ENCODE measurements at regions not wholly inside any gene's neighbourhood (a gene's known extent, or its start where the extent isn't known, plus 50 kb on each side); places are given as distances from the start of the nearest gene placed in this dataset.

DNA sequence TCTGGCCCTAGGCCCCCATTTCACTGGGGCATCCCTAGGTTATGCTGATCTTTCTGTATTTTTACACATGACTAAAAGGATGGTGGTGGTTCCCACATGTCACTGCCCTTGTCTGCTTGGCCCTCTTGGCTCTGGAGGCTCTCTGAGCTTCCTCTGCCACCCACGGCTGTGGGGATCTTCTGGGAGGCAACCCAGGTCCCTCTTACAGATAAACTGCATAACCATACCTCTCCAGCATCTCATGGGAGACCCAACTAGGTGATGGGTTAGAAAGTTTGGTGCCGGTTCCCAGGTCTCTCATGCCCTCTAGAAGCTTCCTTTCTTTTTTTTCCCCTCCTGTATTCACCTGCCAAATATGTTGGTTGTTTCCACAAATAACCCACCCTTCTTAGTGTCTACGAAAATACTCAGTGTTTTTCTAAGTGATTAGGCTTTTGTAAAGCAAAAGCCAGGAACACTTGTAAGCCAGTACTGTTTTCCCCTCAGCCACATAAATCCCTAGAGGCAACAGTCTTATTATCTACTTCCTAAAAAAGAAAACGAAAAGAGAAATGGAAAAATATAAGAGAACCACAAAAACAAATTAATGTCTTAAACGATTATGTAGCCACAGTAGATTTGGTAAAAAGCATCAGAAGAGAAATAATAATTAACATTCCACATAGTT, 71.7 kb upstream of the SMLR1 start:
- no CpG with 5 or more reads among the region's 5 CpGs for WGBS, 2 donors (ENCODE audit: extremely low coverage in 2 of 2, insufficient read length in 2 of 2, insufficient replicate concordance in 1 of 2)
- Histone ChIP-seq H3K14ac (ENCODE audit: low read length) (no peak overlapping the region), H3K36me3 (replicated peaks in 1 of 2; ENCODE audit: control insufficient read depth in 2 of 2, insufficient read depth in 2 of 2, low read length in 2 of 2) (no peaks in the 10 kb centered on the region), H3K9me3 (replicated peaks in 1 of 2; ENCODE audit: control insufficient read depth in 2 of 2, insufficient read depth in 1 of 2, low read depth in 1 of 2, low read length in 2 of 2) (no peaks in the 10 kb centered on the region), H4K91ac (ENCODE audit: low read depth, low read length, poor library complexity) (no peak overlapping the region), H3K4me2 (ENCODE audit: insufficient read depth, low read length, poor library complexity, severe bottlenecking) (no peak overlapping the region), H3K4me3 (ENCODE audit: low read length in 2 of 2) (no peak overlapping the region), H3K79me1 (ENCODE audit: low read depth, low read length) (no peaks in the 10 kb centered on the region), H3K23ac (ENCODE audit: low read depth, low read length, poor library complexity) (no peak overlapping the region), H4K8ac (ENCODE audit: low read depth, low read length) (no peak overlapping the region), H3K18ac (ENCODE audit: low read length) (no peak overlapping the region), H3K9ac (ENCODE audit: low read depth, low read length, poor library complexity) (no peak overlapping the region), H2AFZ (ENCODE audit: low read length) (no peak overlapping the region), H2BK120ac (ENCODE audit: low read depth, low read length) (no peak overlapping the region), H2BK15ac (ENCODE audit: low read length) (no peak overlapping the region), H3K4ac (ENCODE audit: low read length) (no peak overlapping the region), H3K27ac (replicated peaks; ENCODE audit: low read length) (no peak overlapping the region), H2BK12ac (ENCODE audit: low read length) (no peak overlapping the region), H3K27me3 (ENCODE audit: control insufficient read depth in 3 of 3, insufficient read depth in 3 of 3, low read depth in 1 of 3, low read length in 3 of 3) (no peaks in the 10 kb centered on the region), H2BK5ac (ENCODE audit: low read length) (no peak overlapping the region), H2AK5ac (ENCODE audit: low read depth, low read length) (no peak overlapping the region), H3K4me1 (ENCODE audit: control insufficient read depth in 2 of 2, insufficient read depth in 1 of 2, low read depth in 1 of 2, low read length in 2 of 2) (no peaks in the 10 kb centered on the region)
- DNase-seq (ENCODE audit: low spot score): no peak

DNA sequence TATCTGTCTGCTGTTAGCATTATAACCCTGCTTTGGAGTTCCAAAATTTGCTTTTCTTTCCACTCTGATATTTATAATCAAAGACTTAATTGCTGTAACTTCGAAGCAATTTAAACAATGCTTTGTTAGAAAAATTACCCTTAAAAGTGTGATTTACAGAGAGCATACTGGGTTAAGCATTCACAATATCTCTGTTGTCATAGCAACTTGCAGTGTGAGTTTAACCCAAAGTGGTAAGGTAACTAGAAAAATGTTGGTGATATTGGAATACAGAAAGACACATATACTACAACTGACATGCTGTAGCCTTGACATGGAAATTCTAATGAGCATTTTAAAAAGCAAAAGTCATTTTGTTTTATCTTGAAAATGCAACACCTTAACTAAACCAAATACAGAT, 70.4 kb upstream of the SMLR1 start:
- Histone ChIP-seq H3K36me3 (replicated peaks in 1 of 2; ENCODE audit: control insufficient read depth in 2 of 2, insufficient read depth in 2 of 2, low read length in 2 of 2) (no peaks in the 10 kb centered on the region), H2BK15ac (ENCODE audit: low read length) (no peak overlapping the region), H3K14ac (ENCODE audit: low read length) (no peak overlapping the region), H2AFZ (ENCODE audit: low read length) (no peak overlapping the region), H3K4me2 (ENCODE audit: insufficient read depth, low read length, poor library complexity, severe bottlenecking) (no peak overlapping the region), H3K27me3 (ENCODE audit: control insufficient read depth in 3 of 3, insufficient read depth in 3 of 3, low read depth in 1 of 3, low read length in 3 of 3) (no peaks in the 10 kb centered on the region), H3K4ac (ENCODE audit: low read length) (no peak overlapping the region), H2BK120ac (ENCODE audit: low read depth, low read length) (no peak overlapping the region), H3K23ac (ENCODE audit: low read depth, low read length, poor library complexity) (no peak overlapping the region), H3K27ac (replicated peaks; ENCODE audit: low read length) (no peak overlapping the region), H2BK12ac (ENCODE audit: low read length) (no peak overlapping the region), H3K4me3 (ENCODE audit: low read length in 2 of 2) (no peak overlapping the region), H3K9ac (ENCODE audit: low read depth, low read length, poor library complexity) (no peak overlapping the region), H2AK5ac (ENCODE audit: low read depth, low read length) (no peak overlapping the region), H3K9me3 (replicated peaks in 1 of 2; ENCODE audit: control insufficient read depth in 2 of 2, insufficient read depth in 1 of 2, low read depth in 1 of 2, low read length in 2 of 2) (no peaks in the 10 kb centered on the region), H4K8ac (ENCODE audit: low read depth, low read length) (no peak overlapping the region), H2BK5ac (ENCODE audit: low read length) (no peak overlapping the region), H3K18ac (ENCODE audit: low read length) (no peak overlapping the region), H3K4me1 (ENCODE audit: control insufficient read depth in 2 of 2, insufficient read depth in 1 of 2, low read depth in 1 of 2, low read length in 2 of 2) (no peaks in the 10 kb centered on the region), H4K91ac (ENCODE audit: low read depth, low read length, poor library complexity) (no peak overlapping the region), H3K79me1 (ENCODE audit: low read depth, low read length) (no peaks in the 10 kb centered on the region)
- WGBS, 2 donors (ENCODE audit: extremely low coverage in 2 of 2, insufficient read length in 2 of 2, insufficient replicate concordance in 1 of 2): no CpG with 5 or more reads among the region's 1 CpG
- no peak for DNase-seq (ENCODE audit: low spot score)

GRCh38 chr6:130758813-130759212, 68.4 kb upstream of the SMLR1 start:
- WGBS, 2 donors (ENCODE audit: extremely low coverage in 2 of 2, insufficient read length in 2 of 2, insufficient replicate concordance in 1 of 2): no CpG with 5 or more reads among the region's 3 CpGs
- Histone ChIP-seq H4K8ac (ENCODE audit: low read depth, low read length) (no peak overlapping the region), H3K14ac (ENCODE audit: low read length) (no peak overlapping the region), H3K23ac (ENCODE audit: low read depth, low read length, poor library complexity) (no peak overlapping the region), H3K27me3 (ENCODE audit: control insufficient read depth in 3 of 3, insufficient read depth in 3 of 3, low read depth in 1 of 3, low read length in 3 of 3) (no peaks in the 10 kb centered on the region), H3K36me3 (replicated peaks in 1 of 2; ENCODE audit: control insufficient read depth in 2 of 2, insufficient read depth in 2 of 2, low read length in 2 of 2) (no peaks in the 10 kb centered on the region), H2AK5ac (ENCODE audit: low read depth, low read length) (no peak overlapping the region), H2BK5ac (ENCODE audit: low read length) (no peak overlapping the region), H3K4ac (ENCODE audit: low read length) (no peak overlapping the region), H3K4me1 (ENCODE audit: control insufficient read depth in 2 of 2, insufficient read depth in 1 of 2, low read depth in 1 of 2, low read length in 2 of 2) (no peaks in the 10 kb centered on the region), H3K9ac (ENCODE audit: low read depth, low read length, poor library complexity) (no peak overlapping the region), H3K79me1 (ENCODE audit: low read depth, low read length) (no peaks in the 10 kb centered on the region), H3K4me2 (ENCODE audit: insufficient read depth, low read length, poor library complexity, severe bottlenecking) (no peak overlapping the region), H3K4me3 (ENCODE audit: low read length in 2 of 2) (no peak overlapping the region), H2BK120ac (ENCODE audit: low read depth, low read length) (no peak overlapping the region), H3K9me3 (replicated peaks in 1 of 2; ENCODE audit: control insufficient read depth in 2 of 2, insufficient read depth in 1 of 2, low read depth in 1 of 2, low read length in 2 of 2) (no peaks in the 10 kb centered on the region), H3K18ac (ENCODE audit: low read length) (no peak overlapping the region), H2BK12ac (ENCODE audit: low read length) (no peak overlapping the region), H3K27ac (replicated peaks; ENCODE audit: low read length) (no peak overlapping the region), H4K91ac (ENCODE audit: low read depth, low read length, poor library complexity) (no peak overlapping the region), H2AFZ (ENCODE audit: low read length) (no peak overlapping the region), H2BK15ac (ENCODE audit: low read length) (no peak overlapping the region)
- no peak for DNase-seq (ENCODE audit: low spot score)

GRCh38 chr6:130760006-130760405, 67.2 kb upstream of the SMLR1 start:
- no peaks in the 10 kb centered on the region for H3K79me1 ChIP-seq (ENCODE audit: low read depth, low read length)
- no peaks in the 10 kb centered on the region for H3K9me3 ChIP-seq (replicated peaks in 1 of 2; ENCODE audit: control insufficient read depth in 2 of 2, insufficient read depth in 1 of 2, low read depth in 1 of 2, low read length in 2 of 2)
- H2BK15ac ChIP-seq (ENCODE audit: low read length): no peak overlapping the region
- no peaks in the 10 kb centered on the region for H3K27me3 ChIP-seq (ENCODE audit: control insufficient read depth in 3 of 3, insufficient read depth in 3 of 3, low read depth in 1 of 3, low read length in 3 of 3)
- H4K8ac ChIP-seq (ENCODE audit: low read depth, low read length): no peak overlapping the region
- no peak overlapping the region for H3K27ac ChIP-seq (replicated peaks; ENCODE audit: low read length)
- no peak overlapping the region for H3K14ac ChIP-seq (ENCODE audit: low read length)
- H2BK12ac ChIP-seq (ENCODE audit: low read length): no peak overlapping the region
- no peak overlapping the region for H2BK120ac ChIP-seq (ENCODE audit: low read depth, low read length)
- H3K18ac ChIP-seq (ENCODE audit: low read length): no peak overlapping the region
- H4K91ac ChIP-seq (ENCODE audit: low read depth, low read length, poor library complexity): no peak overlapping the region
- H3K36me3 ChIP-seq (replicated peaks in 1 of 2; ENCODE audit: control insufficient read depth in 2 of 2, insufficient read depth in 2 of 2, low read length in 2 of 2): no peaks in the 10 kb centered on the region
- no peak overlapping the region for H2BK5ac ChIP-seq (ENCODE audit: low read length)
- H3K4ac ChIP-seq (ENCODE audit: low read length): no peak overlapping the region
- WGBS, 2 donors (ENCODE audit: extremely low coverage in 2 of 2, insufficient read length in 2 of 2, insufficient replicate concordance in 1 of 2): no CpG with 5 or more reads among the region's 1 CpG
- no peak overlapping the region for H2AFZ ChIP-seq (ENCODE audit: low read length)
- DNase-seq (ENCODE audit: low spot score): peak; percentile 20
- H2AK5ac ChIP-seq (ENCODE audit: low read depth, low read length): no peak overlapping the region
- H3K9ac ChIP-seq (ENCODE audit: low read depth, low read length, poor library complexity): no peak overlapping the region
- H3K4me2 ChIP-seq (ENCODE audit: insufficient read depth, low read length, poor library complexity, severe bottlenecking): no peak overlapping the region
- H3K23ac ChIP-seq (ENCODE audit: low read depth, low read length, poor library complexity): no peak overlapping the region
- no peak overlapping the region for H3K4me3 ChIP-seq (ENCODE audit: low read length in 2 of 2)
- H3K4me1 ChIP-seq (ENCODE audit: control insufficient read depth in 2 of 2, insufficient read depth in 1 of 2, low read depth in 1 of 2, low read length in 2 of 2): no peaks in the 10 kb centered on the region
